ENCODE measurements at regions not wholly inside any gene's neighbourhood (a gene's known extent, or its start where the extent isn't known, plus 50 kb on each side); places are given as distances from the start of the nearest gene placed in this dataset.
"Not testable (repeated sequence)": the region's sequence is repeated elsewhere in the genome, so short reads cannot be mapped to it uniquely, and the experiment has no call there.

DNA sequence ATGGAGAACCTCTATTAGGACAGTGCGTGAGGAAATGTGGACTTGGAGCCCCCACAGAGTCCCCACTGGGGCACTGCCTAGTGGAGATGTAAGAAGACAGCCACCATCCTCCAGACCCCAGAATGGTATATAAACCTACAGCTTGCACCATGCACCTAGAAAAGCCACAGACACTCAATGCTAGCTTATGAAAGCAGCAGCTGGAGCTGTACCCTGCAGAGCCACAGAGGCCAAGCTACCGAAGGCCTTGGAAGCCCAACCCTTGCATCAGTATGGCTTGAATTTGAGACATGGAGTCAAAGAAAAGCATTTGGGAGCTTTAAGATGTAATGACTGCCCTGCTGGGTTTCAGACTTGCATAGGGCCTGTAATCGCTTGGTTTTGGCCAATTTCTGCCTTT lies 361.3 kb downstream of the ZNF248 start:
- POLR2A ChIA-PET = no interaction called here
- intact Hi-C loops (cut with micrococcal nuclease) = no loop called here
- ATAC-seq (ENCODE audit: low read depth) = no peak

DNA sequence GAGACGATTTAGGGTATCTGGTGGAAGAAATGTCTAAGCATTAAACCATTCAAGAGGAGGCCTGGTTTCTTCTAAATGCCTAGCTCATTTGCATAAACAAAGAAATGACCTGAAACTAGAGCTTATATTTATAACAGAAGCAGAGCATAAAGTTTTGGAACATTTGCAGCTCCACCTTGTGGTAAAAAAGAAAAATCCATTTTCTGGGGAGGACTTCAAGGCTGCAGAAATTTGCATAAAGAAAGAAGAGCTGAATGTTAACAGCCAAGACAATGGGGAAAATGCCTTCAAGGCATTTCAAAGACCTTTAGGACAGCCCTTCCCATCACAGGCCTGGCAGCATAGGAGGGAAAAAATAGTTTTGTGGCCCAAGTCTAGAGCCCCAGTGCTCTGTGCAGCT lies 362.0 kb downstream of the ZNF248 start:
- Mint-ChIP-seq H3K27me3 (no peaks in the 10 kb centered on the region), H3K9me3 (ENCODE audit: insufficient read depth) (no peaks in the 10 kb centered on the region), H3K27ac (no peak overlapping the region), H3K4me3 (no peak overlapping the region), H3K4me1 (no peaks in the 10 kb centered on the region)
- TF ChIP-seq, protein P1, sequence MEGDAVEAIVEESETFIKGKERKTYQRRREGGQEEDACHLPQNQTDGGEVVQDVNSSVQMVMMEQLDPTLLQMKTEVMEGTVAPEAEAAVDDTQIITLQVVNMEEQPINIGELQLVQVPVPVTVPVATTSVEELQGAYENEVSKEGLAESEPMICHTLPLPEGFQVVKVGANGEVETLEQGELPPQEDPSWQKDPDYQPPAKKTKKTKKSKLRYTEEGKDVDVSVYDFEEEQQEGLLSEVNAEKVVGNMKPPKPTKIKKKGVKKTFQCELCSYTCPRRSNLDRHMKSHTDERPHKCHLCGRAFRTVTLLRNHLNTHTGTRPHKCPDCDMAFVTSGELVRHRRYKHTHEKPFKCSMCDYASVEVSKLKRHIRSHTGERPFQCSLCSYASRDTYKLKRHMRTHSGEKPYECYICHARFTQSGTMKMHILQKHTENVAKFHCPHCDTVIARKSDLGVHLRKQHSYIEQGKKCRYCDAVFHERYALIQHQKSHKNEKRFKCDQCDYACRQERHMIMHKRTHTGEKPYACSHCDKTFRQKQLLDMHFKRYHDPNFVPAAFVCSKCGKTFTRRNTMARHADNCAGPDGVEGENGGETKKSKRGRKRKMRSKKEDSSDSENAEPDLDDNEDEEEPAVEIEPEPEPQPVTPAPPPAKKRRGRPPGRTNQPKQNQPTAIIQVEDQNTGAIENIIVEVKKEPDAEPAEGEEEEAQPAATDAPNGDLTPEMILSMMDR (IDR thresholded peaks at IDR 0.05) = no peak
- no peak for TF ChIP-seq EZH2 (IDR thresholded peaks at IDR 0.05; ENCODE audit: borderline replicate concordance, insufficient read depth, low read depth, low read length, poor library complexity, severe bottlenecking)
- ChIA-PET CTCF (no interaction called here), POLR2A (no interaction called here)
- Histone ChIP-seq H3K27me3 (replicated peaks in 1 of 4; ENCODE audit: control extremely low read depth in 1 of 4, control insufficient read depth in 3 of 4, insufficient read depth in 4 of 4, low read length in 3 of 4) (no peaks in the 10 kb centered on the region), H3K4me1 (ENCODE audit: control insufficient read depth in 2 of 2, insufficient read depth in 2 of 2, low read length in 2 of 2) (no peaks in the 10 kb centered on the region), H3K9ac (ENCODE audit: low read length) (no peak overlapping the region), H2AFZ (ENCODE audit: insufficient read depth, low read depth, low read length, poor library complexity, severe bottlenecking) (no peak overlapping the region), H3K36me3 (replicated peaks in 1 of 2; ENCODE audit: control extremely low read depth in 1 of 2, control insufficient read depth in 1 of 2, extremely low read depth in 1 of 2, insufficient read depth in 2 of 2, low read length in 1 of 2) (no peaks in the 10 kb centered on the region), H3K27ac (ENCODE audit: low read length in 2 of 2) (no peak overlapping the region), H3K9me3 (ENCODE audit: control extremely low read depth in 1 of 3, control insufficient read depth in 2 of 3, insufficient read depth in 1 of 3, low read length in 2 of 3) (no peaks in the 10 kb centered on the region), H3K79me2 (ENCODE audit: control insufficient read depth, insufficient read depth, low read length) (no peaks in the 10 kb centered on the region), H3K4me2 (replicated peaks; ENCODE audit: low read depth, low read length, poor library complexity, severe bottlenecking) (no peak overlapping the region), H3K4me3 (ENCODE audit: control extremely low read depth in 1 of 5, extremely low read depth in 1 of 5, insufficient read depth in 1 of 5, low read depth in 2 of 5, low read length in 4 of 5) (no peak overlapping the region), H4K20me1 (ENCODE audit: control insufficient read depth, insufficient read depth, low read length, poor library complexity, severe bottlenecking) (no peaks in the 10 kb centered on the region)
- DNase-seq (no peak), ATAC-seq (ENCODE audit: low read depth) (no peak)
- no CpG with 5 or more reads among the region's 1 CpG for WGBS (ENCODE audit: insufficient coverage)
- intact Hi-C loops (cut with micrococcal nuclease) = no loop called here

More for the DNA sequence above, 361.3 kb downstream of the ZNF248 start:
- CTCF ChIA-PET = no interaction called here
- Mint-ChIP-seq H3K4me3 (no peak overlapping the region), H3K4me1 (no peaks in the 10 kb centered on the region), H3K9me3 (ENCODE audit: insufficient read depth) (no peaks in the 10 kb centered on the region), H3K27ac (no peak overlapping the region), H3K27me3 (no peaks in the 10 kb centered on the region)
- H3K27me3 ChIP-seq (replicated peaks in 1 of 4; ENCODE audit: control extremely low read depth in 1 of 4, control insufficient read depth in 3 of 4, insufficient read depth in 4 of 4, low read length in 3 of 4) = no peaks in the 10 kb centered on the region
- no peak overlapping the region for H3K27ac ChIP-seq (ENCODE audit: low read length in 2 of 2)
- H3K9ac ChIP-seq (ENCODE audit: low read length) = no peak overlapping the region
- H3K79me2 ChIP-seq (ENCODE audit: control insufficient read depth, insufficient read depth, low read length) = no peaks in the 10 kb centered on the region
- no CpG with 5 or more reads among the region's 3 CpGs for WGBS (ENCODE audit: insufficient coverage)
- no peak for DNase-seq
- H4K20me1 ChIP-seq (ENCODE audit: control insufficient read depth, insufficient read depth, low read length, poor library complexity, severe bottlenecking) = no peaks in the 10 kb centered on the region
- no peak overlapping the region for H3K4me2 ChIP-seq (replicated peaks; ENCODE audit: low read depth, low read length, poor library complexity, severe bottlenecking)
- H3K9me3 ChIP-seq (ENCODE audit: control extremely low read depth in 1 of 3, control insufficient read depth in 2 of 3, insufficient read depth in 1 of 3, low read length in 2 of 3) = no peaks in the 10 kb centered on the region
- no peaks in the 10 kb centered on the region for H3K4me1 ChIP-seq (ENCODE audit: control insufficient read depth in 2 of 2, insufficient read depth in 2 of 2, low read length in 2 of 2)
- no peaks in the 10 kb centered on the region for H3K36me3 ChIP-seq (replicated peaks in 1 of 2; ENCODE audit: control extremely low read depth in 1 of 2, control insufficient read depth in 1 of 2, extremely low read depth in 1 of 2, insufficient read depth in 2 of 2, low read length in 1 of 2)
- no peak for TF ChIP-seq EZH2 (IDR thresholded peaks at IDR 0.05; ENCODE audit: borderline replicate concordance, insufficient read depth, low read depth, low read length, poor library complexity, severe bottlenecking)
- TF ChIP-seq, protein P1 (IDR thresholded peaks at IDR 0.05) = no peak
- no peak overlapping the region for H3K4me3 ChIP-seq (ENCODE audit: control extremely low read depth in 1 of 5, extremely low read depth in 1 of 5, insufficient read depth in 1 of 5, low read depth in 2 of 5, low read length in 4 of 5)
- no peak overlapping the region for H2AFZ ChIP-seq (ENCODE audit: insufficient read depth, low read depth, low read length, poor library complexity, severe bottlenecking)

DNA sequence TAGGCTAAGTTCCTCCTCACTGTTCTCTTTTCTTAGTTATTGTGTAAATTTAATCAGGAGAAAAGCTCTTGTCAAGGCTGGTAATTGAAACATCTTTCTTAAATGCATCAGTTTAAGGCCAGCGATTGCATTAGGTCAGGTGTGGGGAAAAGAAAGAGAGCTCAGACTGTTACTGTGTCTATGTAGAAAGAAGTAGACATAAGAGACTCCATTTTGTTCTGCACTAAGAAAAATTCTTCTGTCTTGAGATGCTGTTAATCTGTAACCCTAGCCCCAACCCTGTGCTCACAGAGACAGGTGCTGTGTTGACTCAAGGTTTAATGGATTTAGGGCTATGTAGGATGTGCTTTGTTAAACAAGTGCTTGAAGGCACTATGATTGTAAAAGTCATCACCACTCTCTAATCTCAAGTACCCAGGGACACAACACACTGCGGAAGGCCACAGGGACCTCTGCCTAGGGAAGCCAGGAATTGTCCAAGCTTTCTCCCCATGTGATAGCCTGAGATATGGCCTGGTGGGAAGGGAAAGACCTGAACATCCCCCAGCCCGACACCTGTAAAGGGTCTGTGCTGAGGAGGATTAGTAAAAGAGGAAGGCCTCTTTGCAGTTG lies 364.1 kb downstream of the ZNF248 start:
- H3K27ac ChIP-seq (ENCODE audit: low read length in 2 of 2); DNase-seq; intact Hi-C loops (cut with micrococcal nuclease); H2AFZ ChIP-seq (ENCODE audit: insufficient read depth, low read depth, low read length, poor library complexity, severe bottlenecking); H3K27me3 Mint-ChIP-seq; ATAC-seq (ENCODE audit: low read depth); H3K9me3 Mint-ChIP-seq (ENCODE audit: insufficient read depth); H3K9me3 ChIP-seq (ENCODE audit: control extremely low read depth in 1 of 3, control insufficient read depth in 2 of 3, insufficient read depth in 1 of 3, low read length in 2 of 3); H3K4me1 Mint-ChIP-seq; H3K36me3 ChIP-seq (replicated peaks in 1 of 2; ENCODE audit: control extremely low read depth in 1 of 2, control insufficient read depth in 1 of 2, extremely low read depth in 1 of 2, insufficient read depth in 2 of 2, low read length in 1 of 2); H3K4me2 ChIP-seq (replicated peaks; ENCODE audit: low read depth, low read length, poor library complexity, severe bottlenecking); H3K4me3 ChIP-seq (ENCODE audit: control extremely low read depth in 1 of 5, extremely low read depth in 1 of 5, insufficient read depth in 1 of 5, low read depth in 2 of 5, low read length in 4 of 5); H3K79me2 ChIP-seq (ENCODE audit: control insufficient read depth, insufficient read depth, low read length); H4K20me1 ChIP-seq (ENCODE audit: control insufficient read depth, insufficient read depth, low read length, poor library complexity, severe bottlenecking); H3K9ac ChIP-seq (ENCODE audit: low read length); H3K27me3 ChIP-seq (replicated peaks in 1 of 4; ENCODE audit: control extremely low read depth in 1 of 4, control insufficient read depth in 3 of 4, insufficient read depth in 4 of 4, low read length in 3 of 4); H3K4me3 Mint-ChIP-seq; CTCF ChIA-PET; H3K27ac Mint-ChIP-seq; POLR2A ChIA-PET; H3K4me1 ChIP-seq (ENCODE audit: control insufficient read depth in 2 of 2, insufficient read depth in 2 of 2, low read length in 2 of 2): not testable (repeated sequence)
- no CpG with 5 or more reads among the region's 3 CpGs for WGBS (ENCODE audit: insufficient coverage)
